H9 (cell line): ENCODE measurements at regions not wholly inside any gene's neighbourhood (a gene's known extent, or its start where the extent isn't known, plus 50 kb on each side); places are given as distances from the start of the nearest gene placed in this dataset.

Experiments used
- DNase-seq: peaks from one replicate; pipeline ENCODE4 v3.0.0-alpha.2; 2017
- H2AFZ ChIP-seq: one replicate; pipeline ENCODE4 v1.6.1; 2013; ENCODE audit warnings: mild to moderate bottlenecking, low read length, control low read depth, moderate library complexity
- H2AK5ac ChIP-seq: 2 replicates; pipeline ENCODE4 v1.6.1; 2013; ENCODE audit warnings: low read length, control low read depth, mixed read lengths; ENCODE audit not compliant: insufficient read length
- H2BK120ac ChIP-seq: one replicate; pipeline ENCODE4 v1.6.1; 2013; ENCODE audit warnings: low read depth, mild to moderate bottlenecking, low read length, control low read depth, inconsistent platforms; ENCODE audit not compliant: poor library complexity, severe bottlenecking
- H2BK12ac ChIP-seq: 2 replicates; pipeline ENCODE4 v1.6.1; 2013; ENCODE audit warnings: low read length, control low read depth, mixed read lengths, low read depth; ENCODE audit not compliant: insufficient read length
- H2BK15ac ChIP-seq: 2 replicates; pipeline ENCODE4 v1.6.1; 2013; ENCODE audit warnings: low read depth, low read length, control low read depth
- H2BK20ac ChIP-seq: one replicate; pipeline ENCODE4 v1.6.1; 2013; ENCODE audit warnings: low read depth, mild to moderate bottlenecking, low read length, control low read depth, inconsistent platforms; ENCODE audit not compliant: poor library complexity, severe bottlenecking
- H2BK5ac ChIP-seq: 2 replicates; pipeline ENCODE4 v1.6.1; 2013; ENCODE audit warnings: low read length, control low read depth, mixed read lengths; ENCODE audit not compliant: insufficient read length
- H3K14ac ChIP-seq: 2 replicates; pipeline ENCODE4 v1.6.1; 2013; ENCODE audit warnings: low read length, control low read depth; ENCODE audit not compliant: insufficient read depth
- H3K18ac ChIP-seq: 2 replicates; pipeline ENCODE4 v1.6.1; 2013; ENCODE audit warnings: low read depth, mild to moderate bottlenecking, mixed read lengths, low read length, control low read depth; ENCODE audit not compliant: insufficient read length
- H3K23ac ChIP-seq: 2 replicates; pipeline ENCODE4 v1.6.1; 2013; ENCODE audit warnings: low read length, control low read depth, mixed read lengths, low read depth; ENCODE audit not compliant: insufficient read length
- H3K23me2 ChIP-seq: 2 replicates; pipeline ENCODE4 v1.6.1; 2013; ENCODE audit warnings: low read depth, mild to moderate bottlenecking, mixed read lengths, low read length, control low read depth; ENCODE audit not compliant: insufficient read length, poor library complexity, severe bottlenecking
- H3K27ac ChIP-seq: 2 replicates; pipeline ENCODE4 v1.5.1; 2013; ENCODE audit warnings: low read length, control low read depth, mixed read lengths, low read depth; ENCODE audit not compliant: insufficient read length
- H3K27me3 ChIP-seq: 2 replicates; pipeline ENCODE4 v1.6.1; 2013; ENCODE audit warnings: low read length, control low read depth, inconsistent platforms; ENCODE audit not compliant: insufficient read depth
- H3K4ac ChIP-seq: 2 replicates; pipeline ENCODE4 v1.6.1; 2013; ENCODE audit warnings: low read depth, mild to moderate bottlenecking, control low read depth, inconsistent platforms, low read length, moderate library complexity
- H3K4me1 ChIP-seq: 2 replicates; pipeline ENCODE4 v1.6.1; 2013; ENCODE audit warnings: low read length, control low read depth, inconsistent platforms; ENCODE audit not compliant: insufficient read depth
- H3K4me2 ChIP-seq: 2 replicates; pipeline ENCODE4 v1.6.1; 2013; ENCODE audit warnings: low read length, control low read depth, mixed read lengths; ENCODE audit not compliant: insufficient read length, insufficient read depth
- H3K56ac ChIP-seq: 2 replicates; pipeline ENCODE4 v1.6.1; 2013; ENCODE audit warnings: low read depth, mild to moderate bottlenecking, mixed read lengths, low read length, control low read depth; ENCODE audit not compliant: insufficient read length
- H3K79me1 ChIP-seq: 2 replicates; pipeline ENCODE4 v1.6.1; 2013; ENCODE audit warnings: low read depth, mild to moderate bottlenecking, moderate library complexity, low read length, control low read depth, inconsistent platforms; ENCODE audit not compliant: insufficient read depth, poor library complexity, severe bottlenecking
- H3K79me2 ChIP-seq: 2 replicates; pipeline ENCODE4 v1.6.1; 2013; ENCODE audit warnings: low read length, control low read depth, inconsistent platforms; ENCODE audit not compliant: insufficient read depth
- H3K9ac ChIP-seq: 2 replicates; pipeline ENCODE4 v1.6.1; 2013; ENCODE audit warnings: low read length, control low read depth, mixed read lengths; ENCODE audit not compliant: insufficient read length; ENCODE audit errors: extremely low read depth
- H3K9me3 ChIP-seq: one replicate; pipeline ENCODE4 v1.6.1; 2013; ENCODE audit warnings: low read depth, low read length, inconsistent platforms; ENCODE audit not compliant: control insufficient read depth
- H3T11ph ChIP-seq: one replicate; pipeline ENCODE4 v1.6.1; 2013; ENCODE audit warnings: mild to moderate bottlenecking, low read length, control low read depth, inconsistent platforms
- H4K20me1 ChIP-seq: one replicate; pipeline ENCODE4 v1.6.1; 2013; ENCODE audit not compliant: control insufficient read depth, insufficient read length, insufficient read depth
- H4K5ac ChIP-seq: 2 replicates; pipeline ENCODE4 v1.6.1; 2013; ENCODE audit warnings: low read depth, mild to moderate bottlenecking, mixed read lengths, low read length, control low read depth; ENCODE audit not compliant: insufficient read length
- H4K8ac ChIP-seq: replicated peaks from 2 replicates; pipeline ENCODE4 v1.6.1; 2013; ENCODE audit warnings: low read length, control low read depth, mixed read lengths, low read depth; ENCODE audit not compliant: insufficient read length
- H4K91ac ChIP-seq: 2 replicates; pipeline ENCODE4 v1.6.1; 2013; ENCODE audit warnings: low read depth, mild to moderate bottlenecking, moderate library complexity, mixed read lengths, low read length, control low read depth; ENCODE audit not compliant: insufficient read length
- H3K27ac Mint-ChIP-seq, 3 experiments: 2 replicates in 2 of 3; 3 replicates in 1 of 3; pipeline ENCODE4 v1.8.0; 2020 to 2021; ENCODE audit warnings: mixed read lengths in 3 of 3, mild to moderate bottlenecking in 1 of 3, moderate library complexity in 1 of 3
- H3K27me3 Mint-ChIP-seq: 2 replicates; pipeline ENCODE4 v1.8.0; 2021; ENCODE audit warnings: low read depth, mild to moderate bottlenecking, moderate library complexity, mixed read lengths
- H3K36me3 Mint-ChIP-seq, 3 experiments: 2 replicates in 2 of 3; 3 replicates in 1 of 3; pipeline ENCODE4 v1.8.0; 2020 to 2021; ENCODE audit warnings: low read depth in 3 of 3, mixed read lengths in 3 of 3; ENCODE audit not compliant: insufficient read depth in 1 of 3
- H3K4me1 Mint-ChIP-seq, 2 experiments: 2 replicates each; pipeline ENCODE4 v1.8.0; 2020; ENCODE audit warnings: mixed read lengths in 2 of 2
- H3K4me3 Mint-ChIP-seq, 2 experiments: 2 replicates in 1 of 2; 3 replicates in 1 of 2; pipeline ENCODE4 v1.8.0; 2020 to 2021; ENCODE audit warnings: mild to moderate bottlenecking in 2 of 2, mixed read lengths in 2 of 2, moderate library complexity in 1 of 2
- H3K9me3 Mint-ChIP-seq, 2 experiments: 2 replicates in 1 of 2; 3 replicates in 1 of 2; pipeline ENCODE4 v1.8.0; 2020; ENCODE audit warnings: mild to moderate bottlenecking in 2 of 2, mixed read lengths in 2 of 2, moderate library complexity in 1 of 2
- WGBS: extraction: QIAGEN DNeasy Blood & Tissue Kit; methylation state at CpG from one replicate; pipeline ENCODE4 v1.1.7; 2013; ENCODE audit warnings: missing lambda C conversion rate, low lambda C conversion rate, mixed read lengths; ENCODE audit not compliant: insufficient read length; ENCODE audit errors: extremely low coverage; 5-methylcytosine and 5-hydroxymethylcytosine counted together
- TF ChIP-seq, protein P1 (sequence below): fragments of 200-600 bp; sonication (generic); conservative IDR thresholded peaks from 3 replicates; pipeline ENCODE4 v1.8.0; 2021; ENCODE audit warnings: antibody characterized with exemption, mild to moderate bottlenecking

DNA sequence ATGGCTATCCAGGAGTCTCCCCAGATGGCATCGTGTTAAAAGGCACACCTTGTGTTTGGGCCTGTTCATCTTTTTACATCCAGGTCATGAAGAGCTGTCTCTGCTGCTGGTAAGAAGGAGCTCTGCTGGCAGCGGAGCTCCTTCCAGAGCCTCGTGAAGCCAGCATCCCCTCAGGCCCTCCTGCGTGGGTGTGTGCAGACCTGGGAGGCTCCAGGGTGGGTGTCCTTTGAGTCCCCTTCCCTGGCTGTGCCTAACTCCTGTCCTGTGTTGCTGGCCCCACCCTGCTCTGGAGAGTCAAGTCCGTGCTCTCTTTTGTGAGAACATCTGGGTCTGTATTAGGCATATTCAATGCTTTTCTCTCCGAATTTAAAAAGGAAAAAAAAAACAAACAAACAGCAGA, 149.6 kb upstream of the IRX2 start:
- WGBS, result no CpG with 5 or more reads among the region's 6 CpGs
- Mint-ChIP-seq H3K36me3 (no peaks in the 10 kb centered on the region), H3K4me1 (peaks cover 5 to 6% of the 10 kb centered on the region in 2 experiments)

More for the DNA sequence above, 149.6 kb upstream of the IRX2 start:
- no peak overlapping the region for H2BK20ac ChIP-seq
- no peak overlapping the region for H3K9ac ChIP-seq
- H3K4me2 ChIP-seq, result no peak overlapping the region
- H4K20me1 ChIP-seq, result peaks cover 2% of the 10 kb centered on the region
- H2BK5ac ChIP-seq, result no peak overlapping the region
- H3K27me3 ChIP-seq, result no peaks in the 10 kb centered on the region
- H3K79me1 ChIP-seq, result no peaks in the 10 kb centered on the region
- no peak overlapping the region for H3K4ac ChIP-seq
- H2BK15ac ChIP-seq, result no peak overlapping the region
- no peaks in the 10 kb centered on the region for H3K9me3 Mint-ChIP-seq
- H3K23me2 ChIP-seq, result no peaks in the 10 kb centered on the region
- DNase-seq, result no peak
- no peak overlapping the region for H4K91ac ChIP-seq
- H3K79me2 ChIP-seq, result no peaks in the 10 kb centered on the region
- no peaks in the 10 kb centered on the region for H3K4me1 ChIP-seq
- H4K5ac ChIP-seq, result no peak overlapping the region
- no peak overlapping the region for H3T11ph ChIP-seq
- no peak overlapping the region for H3K56ac ChIP-seq
- H4K8ac ChIP-seq, result no peak overlapping the region
- no peak overlapping the region for H3K27ac ChIP-seq
- peak overlapping the region; percentile 25; the same call in 1 of the 2 replicates for H3K14ac ChIP-seq
- no peak overlapping the region for H3K27ac Mint-ChIP-seq
- no peak overlapping the region for H2AK5ac ChIP-seq
- no peak overlapping the region for H2BK12ac ChIP-seq
- no peak overlapping the region for H3K18ac ChIP-seq
- H3K23ac ChIP-seq, result no peak overlapping the region
- no peak overlapping the region for H2BK120ac ChIP-seq
- no peak overlapping the region; a peak in 1 of 5 replicates for H3K4me3 Mint-ChIP-seq
- H3K27me3 Mint-ChIP-seq, result peaks cover 13% of the 10 kb centered on the region
- TF ChIP-seq, protein P1, sequence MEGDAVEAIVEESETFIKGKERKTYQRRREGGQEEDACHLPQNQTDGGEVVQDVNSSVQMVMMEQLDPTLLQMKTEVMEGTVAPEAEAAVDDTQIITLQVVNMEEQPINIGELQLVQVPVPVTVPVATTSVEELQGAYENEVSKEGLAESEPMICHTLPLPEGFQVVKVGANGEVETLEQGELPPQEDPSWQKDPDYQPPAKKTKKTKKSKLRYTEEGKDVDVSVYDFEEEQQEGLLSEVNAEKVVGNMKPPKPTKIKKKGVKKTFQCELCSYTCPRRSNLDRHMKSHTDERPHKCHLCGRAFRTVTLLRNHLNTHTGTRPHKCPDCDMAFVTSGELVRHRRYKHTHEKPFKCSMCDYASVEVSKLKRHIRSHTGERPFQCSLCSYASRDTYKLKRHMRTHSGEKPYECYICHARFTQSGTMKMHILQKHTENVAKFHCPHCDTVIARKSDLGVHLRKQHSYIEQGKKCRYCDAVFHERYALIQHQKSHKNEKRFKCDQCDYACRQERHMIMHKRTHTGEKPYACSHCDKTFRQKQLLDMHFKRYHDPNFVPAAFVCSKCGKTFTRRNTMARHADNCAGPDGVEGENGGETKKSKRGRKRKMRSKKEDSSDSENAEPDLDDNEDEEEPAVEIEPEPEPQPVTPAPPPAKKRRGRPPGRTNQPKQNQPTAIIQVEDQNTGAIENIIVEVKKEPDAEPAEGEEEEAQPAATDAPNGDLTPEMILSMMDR, result no peak
- no peak overlapping the region for H2AFZ ChIP-seq
- no peaks in the 10 kb centered on the region for H3K9me3 ChIP-seq
